Fibroblast of lung (primary cell): ENCODE measurements at regions not wholly inside any gene's neighbourhood (a gene's known extent, or its start where the extent isn't known, plus 50 kb on each side); places are given as distances from the start of the nearest gene placed in this dataset.

Source experiments
- EZH2 ChIP-seq: IDR thresholded peaks from 2 replicates; pipeline ENCODE4 v1.5.1; 2012; ENCODE audit warnings: low read length, control low read depth, mild to moderate bottlenecking; ENCODE audit errors: missing control alignments
- TF ChIP-seq, protein P1 (sequence below), 2 donors: IDR thresholded peaks in 1 of 2; conservative IDR thresholded peaks in 1 of 2; 1 replicate in 1 of 2; 2 replicates in 1 of 2; pipeline ENCODE4 v1.5.1; 2011 to 2012; ENCODE audit warnings: low read length in 2 of 2, control low read depth in 1 of 2, inconsistent platforms in 1 of 2, low read depth in 1 of 2, mild to moderate bottlenecking in 1 of 2

DNA sequence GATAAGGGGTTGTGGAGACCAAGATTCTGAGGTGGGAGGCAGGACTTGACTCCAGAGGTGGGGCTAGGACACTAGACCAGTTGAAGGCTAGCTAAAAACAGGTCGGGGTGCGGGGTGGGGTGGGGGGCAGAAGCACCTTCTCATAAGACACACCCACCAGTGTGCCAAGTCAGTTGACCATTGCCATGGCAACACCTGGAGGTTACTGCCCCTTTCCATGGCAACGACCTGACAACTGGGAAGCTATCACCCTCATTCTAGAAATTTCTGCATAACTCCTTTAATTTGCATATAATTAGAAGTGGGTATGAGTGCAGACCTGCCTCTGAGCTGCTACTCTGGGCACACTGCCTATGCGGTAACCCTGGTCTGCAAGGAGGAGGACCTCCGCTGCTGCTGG, 53.9 kb upstream of the ALOX12 start:
- TF ChIP-seq, protein P1, sequence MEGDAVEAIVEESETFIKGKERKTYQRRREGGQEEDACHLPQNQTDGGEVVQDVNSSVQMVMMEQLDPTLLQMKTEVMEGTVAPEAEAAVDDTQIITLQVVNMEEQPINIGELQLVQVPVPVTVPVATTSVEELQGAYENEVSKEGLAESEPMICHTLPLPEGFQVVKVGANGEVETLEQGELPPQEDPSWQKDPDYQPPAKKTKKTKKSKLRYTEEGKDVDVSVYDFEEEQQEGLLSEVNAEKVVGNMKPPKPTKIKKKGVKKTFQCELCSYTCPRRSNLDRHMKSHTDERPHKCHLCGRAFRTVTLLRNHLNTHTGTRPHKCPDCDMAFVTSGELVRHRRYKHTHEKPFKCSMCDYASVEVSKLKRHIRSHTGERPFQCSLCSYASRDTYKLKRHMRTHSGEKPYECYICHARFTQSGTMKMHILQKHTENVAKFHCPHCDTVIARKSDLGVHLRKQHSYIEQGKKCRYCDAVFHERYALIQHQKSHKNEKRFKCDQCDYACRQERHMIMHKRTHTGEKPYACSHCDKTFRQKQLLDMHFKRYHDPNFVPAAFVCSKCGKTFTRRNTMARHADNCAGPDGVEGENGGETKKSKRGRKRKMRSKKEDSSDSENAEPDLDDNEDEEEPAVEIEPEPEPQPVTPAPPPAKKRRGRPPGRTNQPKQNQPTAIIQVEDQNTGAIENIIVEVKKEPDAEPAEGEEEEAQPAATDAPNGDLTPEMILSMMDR (conservative IDR thresholded peaks at IDR 0.05 in 1 of 2, IDR thresholded peaks at IDR 0.05 in 1 of 2; ENCODE audit: low read depth in 1 of 2, low read length in 2 of 2): no peak
- TF ChIP-seq EZH2: no peak
